Lung (tissue), 11 donors: ENCODE measurements at regions not wholly inside any gene's neighbourhood (a gene's known extent, or its start where the extent isn't known, plus 50 kb on each side); places are given as distances from the start of the nearest gene placed in this dataset.

Source experiments
- ATAC-seq: fragments of 200-7000 bp; cut with Tn5 transposase; one replicate; pipeline ENCODE4 v1.9.1; 2020; ENCODE audit warnings: moderate number of reproducible peaks; ENCODE audit not compliant: insufficient read depth, low FRiP score
- DNase-seq, 3 donors: peaks; one replicate each; pipeline ENCODE4 v3.0.0-alpha.2; 2013 to 2017
- H3K27ac ChIP-seq, 2 donors: one replicate each; pipeline ENCODE4 v1.5.1; 2013; ENCODE audit warnings: mild to moderate bottlenecking in 2 of 2, moderate library complexity in 2 of 2, control low read depth in 1 of 2, inconsistent platforms in 1 of 2, low read depth in 1 of 2, low read length in 1 of 2
- H3K27me3 ChIP-seq, 3 donors: one replicate each; pipeline ENCODE4 v1.5.1; 2013; ENCODE audit warnings: low read length in 2 of 3; ENCODE audit not compliant: control insufficient read depth in 3 of 3, insufficient read depth in 3 of 3
- H3K36me3 ChIP-seq, 4 donors: one replicate each; pipeline ENCODE4 v1.5.1; 2013; ENCODE audit warnings: low read length in 4 of 4, mild to moderate bottlenecking in 1 of 4, moderate library complexity in 1 of 4; ENCODE audit not compliant: control insufficient read depth in 4 of 4, insufficient read depth in 4 of 4
- H3K4me1 ChIP-seq, 5 donors: one replicate each; pipeline ENCODE4 v1.5.1; 2013; ENCODE audit warnings: low read length in 5 of 5, mild to moderate bottlenecking in 2 of 5, moderate library complexity in 1 of 5; ENCODE audit not compliant: control insufficient read depth in 5 of 5, insufficient read depth in 5 of 5
- H3K4me3 ChIP-seq: one replicate; pipeline ENCODE4 v1.5.1; 2013; ENCODE audit warnings: mild to moderate bottlenecking, control low read depth, moderate library complexity
- H3K9ac ChIP-seq, 2 donors: one replicate each; pipeline ENCODE4 v1.5.1; 2013; ENCODE audit warnings: low read length in 2 of 2, control low read depth in 1 of 2; ENCODE audit not compliant: insufficient read depth in 1 of 2
- H3K9me3 ChIP-seq, 4 donors: one replicate each; pipeline ENCODE4 v1.5.1; 2013; ENCODE audit warnings: low read length in 3 of 4, mild to moderate bottlenecking in 1 of 4, moderate library complexity in 1 of 4; ENCODE audit not compliant: control insufficient read depth in 4 of 4, insufficient read depth in 3 of 4
- CTCF ChIP-seq: IDR thresholded peaks from 2 replicates; pipeline ENCODE4 v1.5.1; 2012; ENCODE audit warnings: mild to moderate bottlenecking; ENCODE audit errors: control extremely low read depth, extremely low read depth
- WGBS, 2 donors: extraction: QIAGEN DNeasy Blood & Tissue Kit; methylation state at CpG; one replicate each; pipeline ENCODE4 v1.1.7; 2013; 5-methylcytosine and 5-hydroxymethylcytosine counted together
- donor health status: control.
- donor health status: control.
- donor health status: Bipolar disorder and iron deficiency.
- donor health status: healthy.
- donor health status: DM: yes; HTN: yes; CAD: no.

GRCh38 chr14:43483415-43483814 lies 1023.7 kb downstream of the FSCB start:
- TF ChIP-seq CTCF, result no peak
- Histone ChIP-seq H3K9me3 (no peaks in the 10 kb centered on the region), H3K9ac (no peak overlapping the region), H3K36me3 (no peaks in the 10 kb centered on the region), H3K27ac (no peak overlapping the region), H3K4me1 (peaks cover 0 to 4% (median 0%) of the 10 kb centered on the region in 5 donors), H3K4me3 (no peak overlapping the region), H3K27me3 (no peaks in the 10 kb centered on the region)
- no peak for DNase-seq
- ATAC-seq, result no peak
- 56 to 79% methylated on average over 3 of the region's 3 CpGs for WGBS, 2 donors

GRCh38 chr14:43481864-43482263 lies 1025.2 kb downstream of the FSCB start:
- 96 to 97% methylated on average over 2 of the region's 2 CpGs for WGBS, 2 donors
- no peaks in the 10 kb centered on the region for H3K9me3 ChIP-seq
- TF ChIP-seq CTCF, result no peak
- no peak overlapping the region for H3K4me3 ChIP-seq
- ATAC-seq, result no peak
- H3K27me3 ChIP-seq, result no peaks in the 10 kb centered on the region
- no peak overlapping the region for H3K9ac ChIP-seq
- H3K27ac ChIP-seq, result no peak overlapping the region
- DNase-seq, result no peak
- peaks cover 0 to 4% (median 0%) of the 10 kb centered on the region in 5 donors for H3K4me1 ChIP-seq
- no peaks in the 10 kb centered on the region for H3K36me3 ChIP-seq

- no peak for ATAC-seq
- no peak overlapping the region for H3K27ac ChIP-seq
- WGBS, 2 donors, result 95 to 97% methylated on average over 1 of the region's 1 CpG
- TF ChIP-seq CTCF, result no peak
- no peaks in the 10 kb centered on the region for H3K36me3 ChIP-seq
- H3K4me1 ChIP-seq, result peaks cover 0 to 4% (median 0%) of the 10 kb centered on the region in 5 donors
- no peak for DNase-seq
- H3K9ac ChIP-seq, result no peak overlapping the region
- H3K27me3 ChIP-seq, result no peaks in the 10 kb centered on the region
- H3K4me3 ChIP-seq, result no peak overlapping the region
- H3K9me3 ChIP-seq, result no peaks in the 10 kb centered on the region
These were observed 1026.1 kb downstream of the FSCB start for GRCh38 chr14:43480976-43481375.

GRCh38 chr14:43479596-43480195 lies 1027.4 kb downstream of the FSCB start:
- Histone ChIP-seq H3K36me3 (no peaks in the 10 kb centered on the region), H3K27ac (no peak overlapping the region), H3K4me1 (peaks cover 0 to 4% (median 0%) of the 10 kb centered on the region in 5 donors), H3K9ac (no peak overlapping the region), H3K27me3 (no peaks in the 10 kb centered on the region), H3K9me3 (no peaks in the 10 kb centered on the region), H3K4me3 (no peak overlapping the region)
- no peak for TF ChIP-seq CTCF
- ATAC-seq (no peak), DNase-seq (peak in 2 of 3 donors; percentile 43 to 57)
- 59 to 78% methylated on average over 2 of the region's 2 CpGs for WGBS, 2 donors
